Central memory CD8-positive, alpha-beta T cell (primary cell): ENCODE measurements at regions not wholly inside any gene's neighbourhood (a gene's known extent, or its start where the extent isn't known, plus 50 kb on each side); places are given as distances from the start of the nearest gene placed in this dataset.

Source experiments
- ATAC-seq: fragments of 150-1000 bp; cut with Tn5 transposase; replicated peaks from 2 replicates; pipeline ENCODE4 v1.10.0; 2022; ENCODE audit warnings: mild to moderate bottlenecking, moderate FRiP score, moderate number of reproducible peaks; ENCODE audit not compliant: poor library complexity, severe bottlenecking; ENCODE audit errors: extremely low read depth
- DNase-seq, 2 donors: peaks; one replicate each; pipeline ENCODE4 v3.0.0; 2021; ENCODE audit warnings: low spot score in 2 of 2
- H3K27ac Mint-ChIP-seq: one replicate; pipeline ENCODE4 v1.8.0; 2022; ENCODE audit warnings: low read depth, mild to moderate bottlenecking, moderate library complexity, mixed read lengths
- H3K27me3 Mint-ChIP-seq: one replicate; pipeline ENCODE4 v1.8.0; 2022; ENCODE audit warnings: mixed read lengths
- H3K36me3 Mint-ChIP-seq: one replicate; pipeline ENCODE4 v1.8.0; 2022; ENCODE audit warnings: mild to moderate bottlenecking, moderate library complexity, mixed read lengths; ENCODE audit not compliant: insufficient read depth
- H3K4me1 Mint-ChIP-seq: one replicate; pipeline ENCODE4 v1.8.0; 2022; ENCODE audit warnings: mixed read lengths
- H3K4me3 Mint-ChIP-seq: one replicate; pipeline ENCODE4 v1.8.0; 2022; ENCODE audit warnings: mild to moderate bottlenecking, moderate library complexity, mixed read lengths
- H3K9me3 Mint-ChIP-seq: one replicate; pipeline ENCODE4 v1.8.0; 2022; ENCODE audit warnings: mixed read lengths

DNA sequence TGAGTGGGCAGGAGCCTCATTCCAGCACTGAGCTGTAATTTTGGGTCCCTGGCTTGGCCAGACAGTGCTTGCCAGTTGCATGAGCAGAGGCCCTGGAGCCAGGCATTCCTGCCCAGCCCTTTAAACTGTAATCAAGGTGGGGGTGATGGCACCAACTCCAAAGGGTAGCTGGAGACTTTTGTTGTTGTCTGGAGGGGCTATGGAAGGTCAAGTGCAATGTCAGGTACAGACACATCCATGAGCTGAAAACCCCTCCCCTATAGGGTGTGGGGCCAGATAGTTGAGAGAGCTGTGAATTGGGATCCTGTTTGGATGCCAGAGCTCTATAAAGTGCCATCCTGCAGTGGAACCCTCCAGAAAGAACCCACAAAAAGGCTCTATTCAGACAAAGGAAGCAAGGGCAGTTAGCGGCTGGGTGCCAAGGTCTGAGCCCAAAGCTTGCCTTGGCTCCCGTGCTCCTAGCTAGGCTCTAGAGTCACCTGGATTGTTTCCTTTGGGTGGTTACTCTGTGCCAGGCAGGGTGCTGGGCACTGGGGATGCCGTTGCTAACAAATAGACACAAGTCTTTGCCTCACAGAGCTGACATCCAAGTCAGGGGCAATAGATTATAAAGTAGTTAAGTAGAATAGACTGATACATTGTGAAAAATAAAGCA is 163.0 kb downstream of the EFNB1 start:
- H3K4me1 Mint-ChIP-seq, result no peaks in the 10 kb centered on the region
- DNase-seq, result no peak
- H3K4me3 Mint-ChIP-seq, result no peak overlapping the region
- H3K27ac Mint-ChIP-seq, result no peak overlapping the region
- H3K9me3 Mint-ChIP-seq, result no peaks in the 10 kb centered on the region
- ATAC-seq, result no peak
- H3K36me3 Mint-ChIP-seq, result no peaks in the 10 kb centered on the region
- H3K27me3 Mint-ChIP-seq, result peaks cover 14% of the 10 kb centered on the region

DNA sequence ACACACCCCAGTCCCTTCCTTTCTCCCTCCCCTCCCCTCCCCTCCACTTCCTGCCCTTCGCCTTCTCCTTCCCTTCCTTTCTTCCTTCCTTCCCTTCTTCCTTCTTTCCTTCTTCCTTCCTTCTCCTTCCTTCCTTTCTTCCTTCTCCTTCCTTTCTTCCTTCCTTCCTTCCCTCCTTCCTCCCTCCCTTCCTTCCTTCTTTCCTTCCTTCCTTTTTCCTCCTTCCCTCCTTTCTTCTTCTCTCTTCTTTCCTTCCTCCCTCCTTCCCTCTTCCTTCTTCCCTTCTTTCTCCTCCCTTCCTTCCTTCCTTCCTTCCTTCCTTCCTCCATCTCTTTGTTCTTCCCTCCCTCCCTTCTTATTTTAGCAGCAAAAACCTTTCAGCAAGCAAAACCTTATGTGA is 162.1 kb downstream of the EFNB1 start:
- Mint-ChIP-seq H3K4me1 (no peaks in the 10 kb centered on the region), H3K36me3 (no peaks in the 10 kb centered on the region), H3K27me3 (peaks cover 10% of the 10 kb centered on the region), H3K27ac (no peak overlapping the region), H3K9me3 (no peaks in the 10 kb centered on the region), H3K4me3 (no peak overlapping the region)
- ATAC-seq, result no peak
- no peak for DNase-seq

DNA sequence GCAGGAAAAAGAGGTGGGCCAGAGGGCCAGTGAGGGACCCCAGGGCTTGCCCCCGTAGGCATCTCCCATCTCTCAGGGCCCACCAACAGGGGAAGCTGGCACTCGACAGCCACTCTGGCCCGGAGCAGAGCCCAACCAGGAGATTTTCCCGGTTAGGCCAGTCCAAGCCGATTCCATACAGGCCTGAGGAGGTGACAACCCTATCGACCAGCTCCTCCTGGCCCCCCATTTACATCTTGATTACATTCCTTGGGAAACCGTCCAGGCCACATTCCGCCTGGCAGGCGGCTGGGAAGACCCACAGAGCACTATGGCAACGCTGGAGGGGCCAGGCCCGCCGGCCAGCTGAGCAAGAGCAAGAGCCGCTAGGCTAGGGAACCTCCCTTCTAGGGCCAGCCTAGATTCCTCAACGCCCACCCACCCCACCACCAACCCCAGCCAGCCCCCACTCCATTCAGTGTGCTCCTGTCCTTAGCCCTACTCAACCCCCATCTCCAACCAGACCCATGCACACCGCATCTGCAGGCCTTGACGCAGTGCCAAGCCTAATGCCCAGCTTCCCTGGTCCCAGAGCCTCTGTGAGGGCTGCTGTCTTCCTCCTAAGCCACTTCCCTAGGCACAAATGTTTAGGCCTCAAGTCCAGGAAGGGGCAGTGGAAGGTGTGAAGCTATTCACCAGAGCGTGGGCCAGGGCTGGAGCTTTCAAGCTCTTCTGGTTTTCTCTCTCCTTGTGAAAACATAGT is 161.2 kb downstream of the EFNB1 start:
- DNase-seq (no peak), ATAC-seq (no peak)
- Mint-ChIP-seq H3K36me3 (no peaks in the 10 kb centered on the region), H3K4me1 (no peaks in the 10 kb centered on the region), H3K4me3 (no peak overlapping the region), H3K27ac (no peak overlapping the region), H3K27me3 (peaks cover under 1% of the 10 kb centered on the region), H3K9me3 (no peaks in the 10 kb centered on the region)

DNA sequence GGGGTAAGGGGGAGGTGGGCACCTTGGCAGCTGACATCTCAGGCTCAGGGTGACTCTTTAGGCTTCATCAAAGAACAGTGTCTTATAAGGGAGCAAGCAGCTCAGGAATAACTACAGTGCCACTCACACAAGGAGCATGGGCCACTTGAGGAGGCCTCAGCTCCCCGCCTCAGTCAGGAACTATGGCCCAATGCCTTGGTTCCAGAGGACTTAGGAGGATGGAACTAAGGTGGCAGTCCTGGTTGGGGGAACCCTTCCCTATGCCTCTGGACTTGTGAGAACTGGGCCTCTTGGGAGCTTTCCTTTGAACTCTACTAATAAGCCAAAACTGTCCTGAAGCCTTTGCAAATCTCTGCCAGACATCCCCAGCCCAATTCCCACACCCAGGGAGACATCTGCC is 160.6 kb downstream of the EFNB1 start:
- H3K36me3 Mint-ChIP-seq, result no peaks in the 10 kb centered on the region
- H3K27me3 Mint-ChIP-seq, result no peaks in the 10 kb centered on the region
- ATAC-seq (no peak), DNase-seq (no peak)
- no peak overlapping the region for H3K4me3 Mint-ChIP-seq
- no peaks in the 10 kb centered on the region for H3K4me1 Mint-ChIP-seq
- no peak overlapping the region for H3K27ac Mint-ChIP-seq
- H3K9me3 Mint-ChIP-seq, result no peaks in the 10 kb centered on the region

DNA sequence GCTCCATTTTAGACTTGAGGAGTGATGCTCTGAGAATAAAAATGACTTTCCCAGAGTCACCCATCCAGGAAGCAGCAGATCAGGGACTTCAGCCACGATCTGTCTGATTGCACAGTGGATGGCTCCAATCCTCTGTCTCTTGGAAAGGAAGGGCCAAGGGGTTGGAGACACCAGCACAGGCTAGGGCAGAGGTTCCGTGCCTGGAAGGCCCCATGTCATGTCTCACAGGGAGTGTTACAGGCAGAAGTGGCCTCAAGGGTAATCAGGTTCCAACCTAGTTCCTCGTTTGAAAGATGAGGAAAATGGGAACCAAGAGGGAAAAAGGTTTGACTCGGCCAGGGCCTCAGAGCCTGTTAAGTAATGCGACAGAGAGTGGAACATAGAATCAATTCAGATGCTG is 160.0 kb downstream of the EFNB1 start:
- no peak overlapping the region for H3K4me3 Mint-ChIP-seq
- DNase-seq (no peak), ATAC-seq (no peak)
- no peaks in the 10 kb centered on the region for H3K9me3 Mint-ChIP-seq
- no peaks in the 10 kb centered on the region for H3K4me1 Mint-ChIP-seq
- no peaks in the 10 kb centered on the region for H3K36me3 Mint-ChIP-seq
- H3K27me3 Mint-ChIP-seq, result no peaks in the 10 kb centered on the region
- H3K27ac Mint-ChIP-seq, result no peak overlapping the region

DNA sequence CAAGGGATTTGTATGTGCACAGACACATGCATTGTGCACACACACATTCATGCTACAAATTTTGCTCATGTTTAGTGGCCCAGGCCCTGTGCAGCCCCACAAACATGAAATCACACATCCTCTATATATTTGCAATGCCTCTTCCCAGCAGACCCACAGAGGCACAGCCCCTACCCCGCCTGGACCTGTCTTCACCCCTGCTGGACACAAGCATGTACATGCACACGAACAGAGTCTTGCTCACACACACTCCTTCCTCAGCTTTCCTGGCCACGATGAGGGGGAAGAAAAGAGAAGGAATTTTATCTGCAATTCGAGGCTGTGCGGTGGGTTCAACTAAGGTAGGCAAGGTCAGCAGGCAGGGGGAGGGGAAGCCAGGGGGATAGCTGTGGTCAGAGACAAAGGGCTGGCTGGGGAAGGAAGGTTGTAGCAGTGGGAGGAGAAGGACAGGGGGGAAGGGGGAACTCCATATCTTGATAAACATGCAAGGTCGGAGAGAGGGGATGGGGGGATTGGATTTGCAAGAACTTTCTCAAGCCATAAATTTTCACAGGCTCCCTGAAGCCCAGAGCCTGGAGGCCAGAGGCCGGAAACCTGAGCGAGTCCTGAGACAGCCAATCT is 156.4 kb downstream of the EFNB1 start:
- H3K4me3 Mint-ChIP-seq, result no peak overlapping the region
- no peaks in the 10 kb centered on the region for H3K27me3 Mint-ChIP-seq
- no peaks in the 10 kb centered on the region for H3K4me1 Mint-ChIP-seq
- no peak for DNase-seq
- no peak overlapping the region for H3K27ac Mint-ChIP-seq
- no peak for ATAC-seq
- H3K36me3 Mint-ChIP-seq, result no peaks in the 10 kb centered on the region
- H3K9me3 Mint-ChIP-seq, result no peaks in the 10 kb centered on the region

DNA sequence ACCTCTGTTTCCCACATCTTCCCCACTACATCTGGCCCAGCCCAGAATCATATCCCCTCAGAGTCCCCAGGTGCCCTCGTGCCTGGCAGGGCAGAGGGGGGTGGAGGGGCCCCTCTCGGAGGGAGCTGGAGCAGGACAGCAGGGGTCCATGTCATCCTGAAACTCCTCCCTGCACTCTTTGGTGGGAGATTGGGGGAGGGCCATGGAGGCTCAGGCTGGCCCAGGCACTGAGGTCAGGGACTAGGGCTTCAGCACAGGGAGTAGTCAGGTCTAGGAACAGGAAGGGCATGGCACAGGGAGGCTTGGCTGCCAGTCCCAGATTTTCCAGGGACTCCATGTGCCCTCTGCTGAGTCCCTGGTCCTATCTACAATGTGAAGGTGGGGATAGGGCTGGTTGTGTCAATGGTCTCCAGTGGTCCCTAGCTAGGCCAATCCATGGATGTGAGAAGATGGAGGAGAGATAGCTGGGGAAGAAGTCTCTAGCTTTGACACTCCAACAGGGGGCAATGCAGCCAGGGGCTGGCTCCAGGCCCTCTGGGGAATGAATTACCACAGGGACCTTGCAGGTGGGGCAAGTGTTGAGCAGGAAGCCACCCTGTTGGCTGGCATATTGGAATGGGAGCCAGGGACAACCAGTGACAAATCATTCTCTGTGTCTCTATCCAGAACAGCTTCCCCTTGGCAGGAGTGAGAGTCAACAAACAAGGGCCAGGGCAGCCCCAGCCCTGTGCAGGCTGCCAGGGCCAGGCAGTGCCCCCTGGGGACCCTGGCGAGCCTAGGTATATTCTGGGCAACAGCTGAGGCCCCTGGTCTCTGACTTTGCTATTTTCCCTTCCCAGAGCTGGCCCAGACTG is 154.4 kb downstream of the EFNB1 start:
- Mint-ChIP-seq H3K4me1 (no peaks in the 10 kb centered on the region), H3K27me3 (no peaks in the 10 kb centered on the region), H3K9me3 (no peaks in the 10 kb centered on the region), H3K27ac (no peak overlapping the region), H3K36me3 (no peaks in the 10 kb centered on the region), H3K4me3 (no peak overlapping the region)
- ATAC-seq (no peak), DNase-seq (no peak)

DNA sequence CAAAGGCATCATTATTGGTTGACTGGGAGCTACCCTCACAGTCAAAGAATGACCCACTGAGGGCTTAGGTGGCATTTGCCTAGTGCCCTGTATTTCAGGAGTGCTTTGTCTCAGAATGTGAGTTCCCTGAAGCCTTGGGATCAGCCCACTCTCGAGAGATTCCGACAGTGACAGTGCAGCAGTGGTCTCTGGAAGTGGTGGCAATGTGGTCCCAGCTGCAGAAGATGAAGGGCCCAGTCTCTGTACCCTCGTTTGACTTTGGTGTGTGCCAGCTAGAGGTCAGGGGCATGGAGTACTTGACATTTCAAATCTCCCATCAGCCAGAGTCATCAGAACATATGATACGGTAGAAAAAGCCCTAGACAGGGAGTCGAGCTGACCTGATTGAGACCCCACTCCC is 153.7 kb downstream of the EFNB1 start:
- ATAC-seq (no peak), DNase-seq (no peak)
- Mint-ChIP-seq H3K9me3 (no peaks in the 10 kb centered on the region), H3K4me3 (no peak overlapping the region), H3K27me3 (no peaks in the 10 kb centered on the region), H3K36me3 (no peaks in the 10 kb centered on the region), H3K27ac (no peak overlapping the region), H3K4me1 (no peaks in the 10 kb centered on the region)

DNA sequence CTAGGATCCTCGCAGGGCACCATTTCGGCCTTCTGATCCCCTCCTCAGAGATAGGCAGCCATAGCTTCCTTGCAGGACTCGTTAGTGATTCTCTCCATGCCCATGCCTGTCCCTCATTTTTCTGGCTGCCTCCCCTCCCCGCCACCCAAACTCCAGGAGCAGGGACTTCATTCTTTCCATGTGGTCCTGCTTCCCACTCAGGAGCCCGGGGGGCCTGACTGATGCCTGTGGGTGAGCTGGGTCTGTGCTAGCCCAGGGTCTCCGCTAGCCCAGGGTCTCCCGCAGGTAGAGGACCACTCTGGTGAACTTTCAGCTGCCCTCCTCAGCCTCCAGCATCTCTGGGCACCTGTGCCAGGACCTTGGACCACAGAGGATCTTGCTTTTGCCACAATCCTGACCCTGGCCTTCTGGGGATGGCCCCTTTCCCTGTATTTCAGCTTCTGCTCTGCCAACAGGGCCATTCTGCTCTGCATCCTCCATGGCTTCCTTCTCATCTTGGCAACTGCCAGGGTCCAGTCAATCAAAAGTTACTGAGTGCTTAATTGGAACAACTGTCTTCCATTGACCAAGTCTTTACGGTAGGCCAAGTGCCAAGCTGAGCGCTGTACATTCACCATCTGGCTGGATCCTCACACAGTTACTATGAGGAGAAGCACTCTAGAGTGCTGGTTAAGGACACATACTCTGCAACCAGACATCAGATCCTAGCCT is 152.2 kb downstream of the EFNB1 start:
- DNase-seq, result no peak
- Mint-ChIP-seq H3K27me3 (no peaks in the 10 kb centered on the region), H3K9me3 (no peaks in the 10 kb centered on the region), H3K4me1 (no peaks in the 10 kb centered on the region), H3K36me3 (no peaks in the 10 kb centered on the region), H3K27ac (no peak overlapping the region), H3K4me3 (no peak overlapping the region)
- no peak for ATAC-seq

DNA sequence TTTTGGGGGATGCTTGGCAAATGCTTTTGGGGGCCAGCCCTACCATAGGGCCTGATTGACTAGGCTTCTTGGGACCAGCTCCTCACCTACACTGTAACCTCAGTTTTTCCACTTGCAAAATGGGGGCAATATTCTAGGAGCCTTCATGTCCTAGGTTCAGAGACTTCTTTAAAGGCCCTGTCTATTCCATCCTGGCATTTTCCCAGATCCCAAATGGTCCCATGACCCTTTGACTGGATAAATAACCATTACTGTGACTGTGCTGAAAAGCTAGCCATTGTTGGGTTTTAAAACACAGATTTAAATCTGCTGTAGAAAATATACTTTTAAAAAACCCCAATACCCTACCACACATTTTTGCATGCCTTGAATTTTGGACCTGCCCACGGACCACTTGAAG is 149.8 kb downstream of the EFNB1 start:
- no peaks in the 10 kb centered on the region for H3K36me3 Mint-ChIP-seq
- peaks cover 11% of the 10 kb centered on the region for H3K4me1 Mint-ChIP-seq
- no peak overlapping the region for H3K27ac Mint-ChIP-seq
- no peaks in the 10 kb centered on the region for H3K9me3 Mint-ChIP-seq
- no peak overlapping the region for H3K4me3 Mint-ChIP-seq
- no peak for DNase-seq
- ATAC-seq, result no peak
- no peaks in the 10 kb centered on the region for H3K27me3 Mint-ChIP-seq

DNA sequence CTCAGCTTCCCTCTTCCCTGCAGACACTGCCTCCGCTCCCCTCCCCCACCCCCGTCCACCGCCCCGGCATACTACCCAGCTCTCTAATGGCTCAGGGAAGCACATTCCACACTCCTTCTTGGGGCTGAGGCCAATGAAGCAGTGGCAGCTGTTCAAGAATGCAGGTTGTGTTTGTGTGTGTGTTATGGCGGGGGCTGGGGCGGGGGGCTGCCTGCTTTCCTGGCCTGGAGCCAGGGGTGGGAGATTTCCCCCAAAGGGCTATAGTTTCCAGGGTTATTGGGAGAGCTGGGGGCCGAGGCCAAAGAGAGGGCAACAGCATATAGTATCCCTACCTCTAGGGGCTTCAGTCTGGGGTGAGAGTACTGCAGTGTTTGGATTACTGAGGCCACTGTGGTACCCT is 149.4 kb downstream of the EFNB1 start:
- Mint-ChIP-seq H3K27ac (no peak overlapping the region), H3K4me3 (no peak overlapping the region), H3K9me3 (no peaks in the 10 kb centered on the region), H3K27me3 (no peaks in the 10 kb centered on the region), H3K4me1 (peaks cover 11% of the 10 kb centered on the region), H3K36me3 (no peaks in the 10 kb centered on the region)
- DNase-seq (no peak), ATAC-seq (no peak)

DNA sequence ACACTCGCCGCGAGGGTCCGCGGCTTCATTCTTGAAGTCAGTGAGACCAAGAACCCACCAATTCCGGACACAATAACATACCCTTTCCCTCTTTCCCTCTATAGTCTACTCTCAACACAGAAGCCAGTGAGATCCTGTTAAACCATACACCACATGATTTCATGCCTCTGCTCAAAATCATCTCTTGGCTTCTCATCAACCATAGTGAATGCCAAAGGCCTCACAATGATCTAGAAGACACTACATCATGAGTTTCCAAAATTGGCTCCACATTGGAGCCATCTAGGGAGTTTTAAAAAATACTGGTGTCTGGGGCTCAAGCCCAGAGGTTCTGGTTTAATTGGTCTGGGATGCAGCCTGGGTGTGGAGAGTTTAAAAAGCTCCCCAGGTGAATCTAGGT is 124.5 kb downstream of the EFNB1 start:
- ATAC-seq (no peak), DNase-seq (no peak)
- peaks cover 5% of the 10 kb centered on the region for H3K9me3 Mint-ChIP-seq
- peaks cover 2% of the 10 kb centered on the region for H3K36me3 Mint-ChIP-seq
- no peaks in the 10 kb centered on the region for H3K4me1 Mint-ChIP-seq
- H3K4me3 Mint-ChIP-seq, result no peak overlapping the region
- no peak overlapping the region for H3K27ac Mint-ChIP-seq
- H3K27me3 Mint-ChIP-seq, result peaks cover 9% of the 10 kb centered on the region
